WI38 (cell line): ENCODE measurements at regions not wholly inside any gene's neighbourhood (a gene's known extent, or its start where the extent isn't known, plus 50 kb on each side); places are given as distances from the start of the nearest gene placed in this dataset.

Experiments used
- H3K4me3 ChIP-seq: 2 replicates; pipeline ENCODE4 v1.5.1; 2011; ENCODE audit warnings: low read depth, mild to moderate bottlenecking, control low read depth, low read length
- TF ChIP-seq, protein P1 (sequence below): IDR thresholded peaks from 2 replicates; pipeline ENCODE4 v1.5.1; 2012; ENCODE audit warnings: low read depth, mild to moderate bottlenecking, control low read depth, low read length

DNA sequence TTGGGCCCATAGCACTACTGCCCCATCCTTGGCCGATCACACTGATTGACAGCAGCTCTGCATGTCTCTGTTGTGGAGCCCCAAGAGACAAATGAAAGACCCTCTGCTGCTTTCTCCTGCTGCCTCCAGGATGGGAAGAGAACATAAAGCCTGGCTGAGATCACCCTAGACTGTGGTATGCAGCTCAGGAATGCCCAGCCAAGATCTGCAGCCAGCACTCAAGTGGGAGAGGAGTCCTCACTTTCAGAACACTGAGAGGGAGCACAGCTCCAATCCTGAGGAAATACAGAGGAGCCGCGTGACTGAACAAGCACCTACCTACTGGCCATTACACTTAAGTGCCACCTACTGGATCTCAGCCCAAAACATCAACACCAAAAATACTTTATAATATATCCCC is 203.0 kb downstream of the POSTN start:
- no peak overlapping the region for H3K4me3 ChIP-seq
- TF ChIP-seq, protein P1, sequence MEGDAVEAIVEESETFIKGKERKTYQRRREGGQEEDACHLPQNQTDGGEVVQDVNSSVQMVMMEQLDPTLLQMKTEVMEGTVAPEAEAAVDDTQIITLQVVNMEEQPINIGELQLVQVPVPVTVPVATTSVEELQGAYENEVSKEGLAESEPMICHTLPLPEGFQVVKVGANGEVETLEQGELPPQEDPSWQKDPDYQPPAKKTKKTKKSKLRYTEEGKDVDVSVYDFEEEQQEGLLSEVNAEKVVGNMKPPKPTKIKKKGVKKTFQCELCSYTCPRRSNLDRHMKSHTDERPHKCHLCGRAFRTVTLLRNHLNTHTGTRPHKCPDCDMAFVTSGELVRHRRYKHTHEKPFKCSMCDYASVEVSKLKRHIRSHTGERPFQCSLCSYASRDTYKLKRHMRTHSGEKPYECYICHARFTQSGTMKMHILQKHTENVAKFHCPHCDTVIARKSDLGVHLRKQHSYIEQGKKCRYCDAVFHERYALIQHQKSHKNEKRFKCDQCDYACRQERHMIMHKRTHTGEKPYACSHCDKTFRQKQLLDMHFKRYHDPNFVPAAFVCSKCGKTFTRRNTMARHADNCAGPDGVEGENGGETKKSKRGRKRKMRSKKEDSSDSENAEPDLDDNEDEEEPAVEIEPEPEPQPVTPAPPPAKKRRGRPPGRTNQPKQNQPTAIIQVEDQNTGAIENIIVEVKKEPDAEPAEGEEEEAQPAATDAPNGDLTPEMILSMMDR: no peak

DNA sequence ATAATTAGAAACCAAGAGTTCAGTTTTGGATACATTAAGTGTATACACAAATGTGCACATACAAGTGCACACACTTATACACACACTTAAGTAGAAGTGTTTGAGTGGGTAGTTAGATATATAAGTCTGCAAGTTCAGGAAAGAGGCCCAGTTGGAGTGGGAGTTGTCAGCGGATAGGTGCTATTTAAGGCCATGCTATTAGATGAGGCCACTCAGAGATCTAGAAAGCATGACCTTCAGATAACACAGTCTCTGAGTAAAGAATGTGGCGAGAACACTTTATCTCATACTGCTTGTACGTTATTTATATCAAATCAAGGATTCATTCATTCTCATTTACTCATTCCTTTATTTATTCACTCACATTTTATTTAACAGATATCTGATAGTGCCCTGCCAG is 206.2 kb downstream of the POSTN start:
- H3K4me3 ChIP-seq: no peak overlapping the region
- TF ChIP-seq, protein P1: no peak

DNA sequence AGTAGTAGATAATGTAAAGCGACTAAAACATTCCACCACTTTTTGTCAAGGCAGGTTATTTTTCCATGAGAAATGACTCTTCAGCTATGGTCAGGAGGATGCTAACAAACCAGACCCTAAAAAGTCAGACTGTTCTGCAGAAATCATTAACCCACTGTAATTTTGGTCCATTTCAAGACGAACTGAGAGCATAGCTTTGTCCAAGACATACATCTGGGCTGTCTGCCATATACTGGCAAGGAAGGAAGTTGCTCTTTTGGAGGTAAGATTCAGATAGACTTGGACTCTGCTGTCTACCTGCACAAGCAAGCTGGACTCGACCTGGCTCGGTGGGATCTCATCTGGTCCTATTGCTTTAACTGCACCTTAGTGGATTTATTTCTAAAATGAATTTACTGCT is 207.8 kb downstream of the POSTN start:
- H3K4me3 ChIP-seq: no peak overlapping the region
- TF ChIP-seq, protein P1: no peak

DNA sequence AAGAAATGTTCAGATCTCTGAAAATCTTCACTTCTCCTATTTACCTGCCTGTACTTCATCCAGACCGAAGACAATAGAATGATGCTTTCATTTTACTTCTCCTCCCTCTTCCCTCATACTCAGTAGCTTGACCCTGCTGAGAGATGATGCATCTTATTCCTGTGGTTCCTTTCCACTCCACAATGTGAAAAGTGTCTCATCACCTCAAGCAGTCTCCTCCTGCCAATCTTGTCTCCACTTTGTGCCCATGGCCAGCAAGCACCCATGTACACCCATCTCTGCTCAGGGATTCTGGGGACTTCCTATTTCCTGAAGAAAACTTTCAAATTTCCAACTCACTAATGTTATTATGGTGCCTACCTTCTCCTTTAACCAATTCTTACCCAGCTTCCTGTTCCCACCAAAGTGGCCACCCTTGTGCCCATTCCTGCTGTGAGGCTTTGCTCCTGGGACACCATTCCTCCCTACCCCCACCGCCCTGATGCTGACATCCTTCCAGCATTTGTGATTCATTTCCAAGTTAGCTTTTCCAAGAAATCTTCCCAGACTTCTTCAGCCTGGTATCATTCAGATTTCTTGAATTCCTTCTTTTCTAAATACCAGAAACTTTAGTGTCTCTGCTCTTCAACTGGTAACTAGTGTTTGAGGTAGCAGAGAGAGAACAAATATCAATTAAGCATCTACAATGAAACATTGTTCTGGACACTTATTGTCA is 212.5 kb downstream of the POSTN start:
- TF ChIP-seq, protein P1: no peak
- H3K4me3 ChIP-seq: no peak overlapping the region

DNA sequence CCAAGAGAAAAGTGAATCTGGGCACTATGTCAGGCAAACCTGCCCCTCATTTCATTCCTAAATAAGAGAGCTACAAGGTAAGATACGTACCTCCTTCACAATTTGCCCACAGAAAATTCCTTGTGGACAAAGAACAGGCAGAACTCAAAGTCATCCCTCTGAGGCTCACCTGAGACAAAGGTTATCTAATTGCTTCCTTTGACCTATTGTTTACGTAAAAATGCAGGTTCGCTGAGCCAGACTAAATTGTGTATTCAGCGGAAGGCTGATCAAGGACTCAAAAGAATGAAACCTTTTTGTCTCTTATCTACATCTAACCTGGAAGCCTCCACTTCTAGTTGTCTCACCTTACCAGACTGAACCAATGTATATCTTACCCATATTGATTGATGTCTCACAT is 213.3 kb downstream of the POSTN start:
- TF ChIP-seq, protein P1: no peak
- no peak overlapping the region for H3K4me3 ChIP-seq

DNA sequence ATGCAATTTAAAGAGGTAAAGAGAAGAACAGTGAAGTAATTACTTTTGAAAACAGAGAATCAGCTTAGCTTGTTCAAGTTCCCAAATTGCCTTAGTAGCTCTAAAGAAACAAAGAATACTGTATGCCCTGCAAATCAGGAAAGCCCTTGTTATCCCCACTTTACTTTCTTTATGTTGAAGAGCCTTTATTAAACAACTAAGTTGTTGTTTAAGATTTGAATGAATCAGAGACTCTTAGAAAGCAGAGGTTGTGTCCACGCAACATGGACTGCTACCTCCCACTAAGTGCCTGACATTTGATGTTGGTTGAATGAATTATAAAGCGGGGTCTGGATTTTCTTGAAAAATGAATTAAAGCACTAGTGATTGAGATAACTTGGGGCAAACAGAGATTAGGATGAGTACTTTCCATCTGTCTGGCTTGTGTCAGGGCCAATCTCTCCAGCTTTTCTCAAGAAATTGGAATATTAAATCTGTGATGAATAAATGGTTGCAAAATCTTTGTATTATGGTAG is 214.7 kb downstream of the POSTN start:
- no peak overlapping the region for H3K4me3 ChIP-seq
- TF ChIP-seq, protein P1: no peak

DNA sequence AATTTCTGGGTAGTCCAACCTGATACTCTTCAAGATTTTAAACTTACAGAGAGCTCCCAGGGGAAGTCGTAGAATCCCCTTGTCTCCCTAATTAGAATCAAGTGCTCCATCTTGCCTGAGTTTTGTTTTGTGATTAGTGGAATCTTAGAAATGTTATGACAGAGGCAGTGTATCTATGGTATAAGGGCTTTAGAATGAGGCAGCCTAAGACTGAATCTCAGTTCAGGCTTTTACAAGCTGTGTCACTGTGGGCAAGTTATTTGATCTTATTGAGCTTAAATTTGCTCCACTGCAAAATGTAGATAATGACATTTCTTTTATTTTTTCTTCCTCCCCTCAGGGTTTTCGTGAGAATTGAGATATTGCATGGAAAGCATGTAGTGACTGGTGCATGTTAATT is 215.5 kb downstream of the POSTN start:
- H3K4me3 ChIP-seq: no peak overlapping the region
- TF ChIP-seq, protein P1: no peak
